HG02884 (cell line): ENCODE measurements at regions not wholly inside any gene's neighbourhood (a gene's known extent, or its start where the extent isn't known, plus 50 kb on each side); places are given as distances from the start of the nearest gene placed in this dataset.

ENCODE experiments used
- ATAC-seq: cut with Tn5 transposase; IDR thresholded peaks from one replicate; pipeline ENCODE4 v1.9.1; 2021; ENCODE audit warnings: mild to moderate bottlenecking, moderate library complexity; ENCODE audit not compliant: unreplicated experiment

DNA sequence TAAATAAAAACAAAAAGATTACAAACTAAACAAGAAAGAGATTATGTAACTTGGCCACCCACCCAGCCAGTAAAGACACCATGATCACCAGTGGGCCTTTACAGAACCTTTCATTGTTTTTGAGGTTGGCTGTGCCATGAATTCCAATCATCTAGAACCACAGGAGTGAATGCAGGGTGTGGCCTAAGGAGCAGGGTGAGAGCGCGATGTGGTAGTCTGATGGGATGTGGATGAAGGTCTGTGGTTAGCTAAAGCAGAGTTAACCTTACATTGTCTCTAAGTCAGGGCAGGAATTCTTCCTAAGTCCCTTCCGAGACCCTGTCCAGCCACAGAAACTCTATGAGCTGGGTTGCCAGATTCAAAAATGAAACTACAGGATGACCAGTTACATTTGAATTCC is 54.0 kb upstream of the CDKN3 start:
- ATAC-seq: no peak

DNA sequence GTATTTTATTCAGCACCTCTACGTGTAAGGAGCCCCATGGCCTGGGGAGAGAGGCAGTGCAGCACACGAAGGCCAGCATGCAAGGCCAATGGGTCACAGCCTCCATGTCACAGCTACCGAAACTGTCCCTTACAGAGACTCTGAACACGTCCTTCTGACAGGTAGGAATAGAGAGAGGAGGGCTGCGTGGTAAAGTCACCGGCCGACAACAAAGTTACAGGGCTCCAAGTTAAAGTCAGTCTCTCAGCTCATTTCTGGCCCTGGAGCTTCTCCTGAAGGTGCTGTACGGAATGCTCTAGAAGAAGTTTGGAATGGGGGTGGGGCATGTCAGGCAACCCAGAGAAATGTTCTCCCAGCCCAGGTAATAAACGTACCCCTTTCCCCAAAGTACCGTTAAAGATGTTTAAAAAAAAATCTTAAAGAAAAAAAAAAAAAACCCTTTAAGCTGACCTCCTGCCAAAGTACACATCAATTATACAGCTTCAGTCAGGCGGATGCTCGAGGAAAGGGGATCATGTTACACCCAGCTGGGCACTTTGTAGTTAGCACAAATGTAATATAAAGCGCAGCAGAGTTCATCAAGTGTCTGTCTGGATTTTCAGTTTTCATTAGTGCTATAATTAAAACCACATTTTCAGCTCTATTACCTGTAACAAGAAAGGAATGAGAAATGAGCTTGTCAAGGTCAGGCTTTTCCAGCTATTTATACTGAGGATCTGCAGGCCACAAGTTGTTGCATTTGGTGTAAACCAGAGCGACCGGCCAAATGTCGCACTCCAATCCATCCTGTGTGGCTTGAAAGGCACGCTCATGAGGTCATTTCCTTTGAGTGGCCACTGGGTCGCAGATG is 53.3 kb upstream of the CDKN3 start:
- ATAC-seq: no peak

GRCh38 chr14:54344445-54344844 is 52.4 kb upstream of the CDKN3 start:
- ATAC-seq: peak; percentile 62

DNA sequence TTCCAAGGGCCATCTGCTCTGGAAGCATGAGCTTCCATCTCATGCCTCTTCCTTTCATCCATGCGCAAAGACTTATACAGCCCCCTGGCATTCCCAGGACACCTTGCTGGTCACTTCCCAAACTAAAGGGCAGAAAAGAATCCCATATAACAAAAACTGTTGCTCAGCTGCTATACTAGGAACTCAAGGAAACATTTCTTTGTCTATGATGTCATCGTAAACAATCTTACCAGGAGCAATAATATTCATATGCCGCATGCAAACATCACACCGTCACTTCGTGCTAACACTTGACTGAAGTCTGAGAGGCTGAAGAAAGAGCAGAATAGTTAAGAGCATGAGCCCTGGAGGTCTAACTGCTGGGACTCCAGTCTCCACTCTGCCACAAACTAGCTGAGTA is 50.5 kb upstream of the CDKN3 start:
- no peak for ATAC-seq
